OCI-LY7 (cell line): ENCODE measurements at regions not wholly inside any gene's neighbourhood (a gene's known extent, or its start where the extent isn't known, plus 50 kb on each side); places are given as distances from the start of the nearest gene placed in this dataset.

Experiments
- BruUV-seq: library from RNA; stranded (reverse); fragments of 400-500 nt; replicated peaks from 2 replicates; lab custom pipeline; 2021; lab: Mats Ljungman, UMichigan
- CTCF ChIA-PET: fragments of 300-600 bp; sonication (Branson Sonifier 250); formaldehyde crosslinking; loops from one replicate; lab custom pipeline; 2022; ENCODE audit warnings: antibody characterized with exemption; ENCODE audit not compliant: unreplicated experiment; lab: Charles Lee
- POLR2A ChIA-PET: fragments of 300-600 bp; sonication (Branson Sonifier 250); formaldehyde crosslinking; loops from one replicate; lab custom pipeline; 2022; ENCODE audit warnings: antibody characterized with exemption; lab: Charles Lee
- DNase-seq: peaks from one replicate; pipeline ENCODE4 v3.0.0-alpha.2; 2015; ENCODE audit warnings: low spot score
- H2AFZ ChIP-seq: fragments of 200-600 bp; sonication (generic), shearing (Covaris generic); 2 replicates; pipeline ENCODE4 v1.6.1; 2014; ENCODE audit warnings: mild to moderate bottlenecking, antibody characterized with exemption, low read length, moderate library complexity
- H3K27ac ChIP-seq: fragments of 200-600 bp; sonication (generic); 2 replicates; pipeline ENCODE4 v1.5.1; 2014; ENCODE audit warnings: mixed run types, low read depth, mild to moderate bottlenecking, moderate library complexity, low read length, inconsistent platforms; ENCODE audit not compliant: poor library complexity, severe bottlenecking
- H3K36me3 ChIP-seq: fragments of 200-600 bp; sonication (generic); 2 replicates; pipeline ENCODE4 v1.6.1; 2014; ENCODE audit warnings: mild to moderate bottlenecking, antibody characterized with exemption, low read length, moderate library complexity, mixed read lengths; ENCODE audit not compliant: insufficient read depth
- H3K4me1 ChIP-seq: fragments of 200-600 bp; sonication (generic); 2 replicates; pipeline ENCODE4 v1.5.1; 2014; ENCODE audit warnings: mild to moderate bottlenecking, low read length; ENCODE audit not compliant: insufficient read depth, poor library complexity, severe bottlenecking
- H3K4me2 ChIP-seq: fragments of 200-600 bp; sonication (generic); 2 replicates; pipeline ENCODE4 v1.6.1; 2014; ENCODE audit warnings: mild to moderate bottlenecking, low read length
- H3K4me3 ChIP-seq: fragments of 200-600 bp; sonication (generic); 2 replicates; pipeline ENCODE4 v1.5.1; 2014; ENCODE audit warnings: mild to moderate bottlenecking, low read depth, low read length; ENCODE audit not compliant: poor library complexity, severe bottlenecking
- H3K79me2 ChIP-seq: fragments of 200-600 bp; sonication (generic); 2 replicates; pipeline ENCODE4 v1.6.1; 2016; ENCODE audit warnings: low read depth, mild to moderate bottlenecking, low read length, moderate library complexity, mixed read lengths; ENCODE audit not compliant: insufficient read depth
- H3K9me2 ChIP-seq: fragments of 200-600 bp; sonication (generic); 2 replicates; pipeline ENCODE4 v1.6.1; 2016; ENCODE audit warnings: mild to moderate bottlenecking, low read length, mixed read lengths; ENCODE audit not compliant: insufficient read depth
- H3K9me3 ChIP-seq: fragments of 200-600 bp; sonication (generic); 2 replicates; pipeline ENCODE4 v1.6.1; 2014; ENCODE audit warnings: mild to moderate bottlenecking, mixed run types, low read length, mixed read lengths
- H4K20me1 ChIP-seq: fragments of 200-600 bp; sonication (generic); 2 replicates; pipeline ENCODE4 v1.6.1; 2014; ENCODE audit warnings: mild to moderate bottlenecking, antibody characterized with exemption, low read length, moderate library complexity, mixed read lengths; ENCODE audit not compliant: insufficient read depth
- EZH2phosphoT487 ChIP-seq: fragments of 200-600 bp; sonication (generic); IDR thresholded peaks from 2 replicates; pipeline ENCODE4 v1.6.1; 2018; ENCODE audit warnings: low read depth, borderline replicate concordance, mild to moderate bottlenecking, mixed run types, antibody characterized with exemption, low read length, moderate library complexity, mixed read lengths
- intact Hi-C: fragments of 100-400 bp; cut with micrococcal nuclease; formaldehyde crosslinking; loops from one replicate; pipeline ENCODE4 v1.10.0; 2022; ENCODE audit not compliant: unreplicated experiment
- TF ChIP-seq, protein P1 (sequence below): fragments of 200-600 bp; sonication (generic); conservative IDR thresholded peaks from 2 replicates; pipeline ENCODE4 v1.5.1; 2014; ENCODE audit warnings: mild to moderate bottlenecking, antibody characterized with exemption, low read length, moderate library complexity, mixed read lengths

DNA sequence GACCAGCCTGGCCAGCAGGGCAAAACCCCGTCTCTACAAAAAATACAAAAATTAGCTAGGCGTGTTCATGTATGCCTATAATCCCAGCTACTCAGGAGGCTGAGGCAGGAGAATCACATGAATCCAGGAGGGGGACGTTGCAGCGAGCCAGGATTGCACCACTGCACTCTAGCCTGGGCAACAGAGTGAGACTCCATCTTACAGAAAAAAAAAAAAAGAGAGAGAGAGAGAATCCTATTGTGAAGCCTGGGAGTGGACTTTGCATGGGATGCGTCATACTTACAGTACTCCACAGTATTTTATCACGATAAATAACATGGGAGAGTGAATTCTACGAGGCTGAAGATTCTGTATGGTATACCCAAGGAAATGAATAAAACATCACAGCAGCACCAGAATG is 139.6 kb downstream of the AASDH start:
- ChIA-PET POLR2A (interaction anchor here (0.6 kb wide), 1 partner anchor 10 kb away, joined by 3 read pairs; no protein-coding TSS in a partner anchor), CTCF (no interaction called here)
- TF ChIP-seq, protein P1, sequence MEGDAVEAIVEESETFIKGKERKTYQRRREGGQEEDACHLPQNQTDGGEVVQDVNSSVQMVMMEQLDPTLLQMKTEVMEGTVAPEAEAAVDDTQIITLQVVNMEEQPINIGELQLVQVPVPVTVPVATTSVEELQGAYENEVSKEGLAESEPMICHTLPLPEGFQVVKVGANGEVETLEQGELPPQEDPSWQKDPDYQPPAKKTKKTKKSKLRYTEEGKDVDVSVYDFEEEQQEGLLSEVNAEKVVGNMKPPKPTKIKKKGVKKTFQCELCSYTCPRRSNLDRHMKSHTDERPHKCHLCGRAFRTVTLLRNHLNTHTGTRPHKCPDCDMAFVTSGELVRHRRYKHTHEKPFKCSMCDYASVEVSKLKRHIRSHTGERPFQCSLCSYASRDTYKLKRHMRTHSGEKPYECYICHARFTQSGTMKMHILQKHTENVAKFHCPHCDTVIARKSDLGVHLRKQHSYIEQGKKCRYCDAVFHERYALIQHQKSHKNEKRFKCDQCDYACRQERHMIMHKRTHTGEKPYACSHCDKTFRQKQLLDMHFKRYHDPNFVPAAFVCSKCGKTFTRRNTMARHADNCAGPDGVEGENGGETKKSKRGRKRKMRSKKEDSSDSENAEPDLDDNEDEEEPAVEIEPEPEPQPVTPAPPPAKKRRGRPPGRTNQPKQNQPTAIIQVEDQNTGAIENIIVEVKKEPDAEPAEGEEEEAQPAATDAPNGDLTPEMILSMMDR: no peak
- TF ChIP-seq EZH2phosphoT487: no peak
- no peaks in the 10 kb centered on the region for H3K9me2 ChIP-seq
- BruUV-seq: no TSS peak
- no peak overlapping the region for H3K4me3 ChIP-seq
- H4K20me1 ChIP-seq: no peaks in the 10 kb centered on the region
- no peak overlapping the region for H2AFZ ChIP-seq
- no peak overlapping the region for H3K4me2 ChIP-seq
- no peak overlapping the region for H3K27ac ChIP-seq
- intact Hi-C loops: no loop called here
- no peaks in the 10 kb centered on the region for H3K9me3 ChIP-seq
- H3K79me2 ChIP-seq: no peaks in the 10 kb centered on the region
- DNase-seq: no peak
- H3K36me3 ChIP-seq: no peaks in the 10 kb centered on the region
- no peaks in the 10 kb centered on the region for H3K4me1 ChIP-seq

DNA sequence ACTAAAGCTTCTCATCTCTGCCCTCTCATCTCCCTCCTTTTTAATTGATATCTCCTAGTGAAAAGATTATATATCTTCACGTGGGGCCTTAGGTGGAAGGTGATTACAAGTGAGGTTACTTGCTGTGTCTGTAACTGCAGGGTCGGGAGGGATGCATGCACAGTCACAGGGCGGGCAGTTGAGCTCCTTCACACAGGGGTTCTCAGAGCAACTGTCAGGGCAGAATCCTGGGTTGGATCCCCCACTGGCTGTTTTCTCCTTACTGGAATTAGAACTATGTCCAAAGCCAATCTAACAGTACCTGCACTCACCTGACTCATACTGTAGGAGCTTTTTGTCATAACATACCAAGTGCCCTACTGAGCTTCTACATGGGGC is 141.1 kb downstream of the AASDH start:
- intact Hi-C loops: no loop called here
- POLR2A ChIA-PET: no interaction called here
- Histone ChIP-seq H3K36me3 (no peaks in the 10 kb centered on the region), H3K79me2 (no peaks in the 10 kb centered on the region), H4K20me1 (no peaks in the 10 kb centered on the region), H3K4me3 (no peak overlapping the region), H3K9me2 (no peaks in the 10 kb centered on the region), H3K4me2 (no peak overlapping the region), H3K27ac (no peak overlapping the region), H2AFZ (no peak overlapping the region), H3K9me3 (no peaks in the 10 kb centered on the region), H3K4me1 (no peaks in the 10 kb centered on the region)
- no peak for DNase-seq
- no peak for TF ChIP-seq EZH2phosphoT487
- TF ChIP-seq, protein P1: no peak
- no TSS peak for BruUV-seq
- CTCF ChIA-PET: no interaction called here

DNA sequence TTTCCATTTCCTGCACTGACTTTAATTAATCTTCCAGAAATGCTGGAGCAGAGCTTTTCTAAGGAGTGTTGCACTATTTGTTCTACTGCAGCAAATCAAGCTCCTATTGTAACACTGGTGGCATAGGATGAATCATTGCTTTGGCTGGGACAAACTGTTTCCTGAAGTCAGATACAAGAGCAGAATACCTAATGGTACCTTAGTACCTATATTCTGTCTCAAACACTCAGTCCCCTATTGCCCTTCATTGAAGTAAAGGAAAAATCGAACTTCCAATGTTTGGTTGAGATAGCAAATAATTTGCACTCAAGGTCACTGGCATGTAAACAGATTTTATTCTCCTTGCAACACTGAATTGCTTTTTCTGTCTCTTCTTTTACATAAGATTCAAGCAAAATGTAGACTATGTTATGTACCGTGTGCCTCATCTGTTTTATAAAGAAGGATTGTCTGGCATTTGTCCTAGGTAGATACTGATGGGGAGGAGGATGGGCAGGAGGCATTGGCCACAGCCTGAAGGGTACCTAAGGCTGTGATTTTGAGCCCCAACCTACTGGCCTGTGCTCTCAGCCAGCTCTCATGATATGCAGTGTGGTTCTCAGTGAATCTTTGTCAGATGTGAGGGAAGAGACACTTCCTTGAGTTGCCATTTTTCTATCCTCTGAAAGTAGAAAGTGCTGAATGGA is 141.6 kb downstream of the AASDH start:
- Histone ChIP-seq H3K4me3 (no peak overlapping the region), H3K4me2 (no peak overlapping the region), H3K4me1 (no peaks in the 10 kb centered on the region), H3K27ac (no peak overlapping the region), H2AFZ (no peak overlapping the region), H3K79me2 (no peaks in the 10 kb centered on the region), H4K20me1 (no peaks in the 10 kb centered on the region), H3K9me2 (no peaks in the 10 kb centered on the region), H3K36me3 (no peaks in the 10 kb centered on the region), H3K9me3 (no peaks in the 10 kb centered on the region)
- CTCF ChIA-PET: no interaction called here
- no TSS peak for BruUV-seq
- no peak for DNase-seq
- no peak for TF ChIP-seq EZH2phosphoT487
- TF ChIP-seq, protein P1: no peak
- POLR2A ChIA-PET: interaction anchor here (1.0 kb wide), 1 partner anchor 234 kb away, joined by 3 read pairs; no protein-coding TSS in a partner anchor
- intact Hi-C loops: no loop called here
